Adipocyte (in vitro differentiated cells): ENCODE measurements at regions not wholly inside any gene's neighbourhood (a gene's known extent, or its start where the extent isn't known, plus 50 kb on each side); places are given as distances from the start of the nearest gene placed in this dataset.
"Not testable (repeated sequence)": the region's sequence is repeated elsewhere in the genome, so short reads cannot be mapped to it uniquely, and the experiment has no call there.

Experiments
- DNase-seq: peaks from one replicate; pipeline ENCODE4 v3.0.0-alpha.2; 2015; ENCODE audit warnings: low read depth
- H3K27me3 ChIP-seq: replicated peaks from 2 replicates; pipeline ENCODE4 v1.7.0; 2013; ENCODE audit warnings: mild to moderate bottlenecking, low read length, moderate library complexity; ENCODE audit not compliant: control insufficient read depth, insufficient read depth
- H3K36me3 ChIP-seq: 2 replicates; pipeline ENCODE4 v1.7.0; 2013; ENCODE audit warnings: low read length, mild to moderate bottlenecking, moderate library complexity; ENCODE audit not compliant: control insufficient read depth, insufficient read depth, severe bottlenecking
- H3K4me1 ChIP-seq: 2 replicates; pipeline ENCODE4 v1.7.0; 2013; ENCODE audit warnings: mild to moderate bottlenecking, low read length, moderate library complexity; ENCODE audit not compliant: control insufficient read depth, insufficient read depth
- H3K4me3 ChIP-seq: 2 replicates; pipeline ENCODE4 v1.7.0; 2013; ENCODE audit warnings: mild to moderate bottlenecking, low read length, moderate library complexity
- H3K9ac ChIP-seq: 2 replicates; pipeline ENCODE4 v1.7.0; 2013; ENCODE audit warnings: mild to moderate bottlenecking, low read length, moderate library complexity
- H3K9me3 ChIP-seq: 2 replicates; pipeline ENCODE4 v1.7.0; 2013; ENCODE audit warnings: mild to moderate bottlenecking, low read length, moderate library complexity; ENCODE audit not compliant: control insufficient read depth

DNA sequence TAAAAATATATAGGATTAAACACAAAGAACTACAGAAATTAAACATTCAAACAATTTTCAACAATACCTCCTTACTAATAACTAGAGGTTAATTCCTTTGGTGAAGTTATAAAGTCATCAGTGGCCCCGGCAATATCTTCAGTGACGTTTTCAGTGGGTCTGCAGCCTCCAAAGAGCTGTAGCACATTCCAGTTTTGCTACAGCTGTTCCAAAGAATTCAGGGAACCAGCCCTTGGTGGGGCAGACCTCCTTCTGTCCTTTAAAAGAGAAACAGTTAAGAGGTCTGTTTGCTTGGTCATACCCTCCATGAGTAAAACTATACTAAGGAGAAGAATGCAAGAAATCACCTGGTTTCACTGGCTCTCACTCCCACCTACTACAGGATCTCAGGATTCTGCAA lies 99.2 kb upstream of the ZDHHC17 start:
- Histone ChIP-seq H3K9ac (no peak overlapping the region), H3K4me3 (no peak overlapping the region)
- no peak for DNase-seq

DNA sequence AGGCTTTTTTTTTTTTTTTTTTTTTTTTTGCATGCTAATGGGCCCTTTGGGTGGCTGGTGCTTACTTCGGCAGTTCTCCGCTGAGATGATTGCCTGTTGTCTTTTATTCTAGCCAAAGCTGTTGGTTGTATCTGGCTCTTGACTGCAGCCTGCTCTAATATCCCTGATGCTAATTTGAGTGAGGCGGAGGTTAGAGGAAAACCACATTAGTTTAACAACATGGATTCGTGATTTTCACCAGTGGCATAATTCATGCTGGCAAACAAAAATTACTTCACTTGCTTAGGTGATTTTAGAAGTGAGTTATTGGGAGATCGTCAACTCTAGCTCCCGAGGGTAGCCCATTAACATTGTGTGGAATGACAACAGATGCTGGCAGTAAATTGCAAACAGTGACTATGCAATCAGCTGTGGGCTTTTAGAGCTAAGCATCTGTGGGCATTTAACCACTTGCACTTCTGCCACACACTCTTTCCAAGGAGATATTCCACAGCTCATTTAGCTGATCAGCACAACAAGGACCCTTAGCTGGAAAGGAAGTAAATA lies 97.6 kb upstream of the ZDHHC17 start:
- H3K9me3 ChIP-seq = no peaks in the 10 kb centered on the region
- H3K4me3 ChIP-seq = no peak overlapping the region
- no peak for DNase-seq
- no peak overlapping the region for H3K9ac ChIP-seq
- no peaks in the 10 kb centered on the region for H3K4me1 ChIP-seq
- no peaks in the 10 kb centered on the region for H3K36me3 ChIP-seq
- H3K27me3 ChIP-seq = no peaks in the 10 kb centered on the region

More for the DNA sequence above, 99.2 kb upstream of the ZDHHC17 start:
- no peaks in the 10 kb centered on the region for H3K9me3 ChIP-seq
- H3K4me1 ChIP-seq = no peaks in the 10 kb centered on the region
- no peaks in the 10 kb centered on the region for H3K36me3 ChIP-seq
- no peaks in the 10 kb centered on the region for H3K27me3 ChIP-seq

DNA sequence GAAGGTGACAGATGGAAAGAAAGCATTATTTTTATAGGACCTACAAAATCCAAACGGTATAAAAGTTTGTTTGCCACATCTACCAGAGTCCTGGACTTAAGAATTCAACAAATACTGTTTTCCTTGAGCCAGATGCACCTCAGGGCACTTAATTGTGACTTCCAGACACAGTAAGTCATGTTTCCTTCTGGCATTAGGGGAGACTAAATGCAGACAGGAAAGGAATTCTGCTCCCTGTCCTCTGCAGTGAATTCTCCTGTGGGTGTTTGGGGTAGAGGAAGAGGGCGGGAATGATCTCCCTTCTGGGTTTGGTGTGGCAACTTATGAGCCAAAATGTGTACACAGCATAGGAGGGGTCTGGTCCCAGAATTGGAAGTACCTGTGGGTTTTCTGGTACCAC lies 93.9 kb upstream of the ZDHHC17 start:
- DNase-seq = no peak
- Histone ChIP-seq H3K27me3 (no peaks in the 10 kb centered on the region), H3K4me1 (no peaks in the 10 kb centered on the region), H3K4me3 (no peak overlapping the region), H3K9ac (no peak overlapping the region), H3K36me3 (no peaks in the 10 kb centered on the region), H3K9me3 (no peaks in the 10 kb centered on the region)

DNA sequence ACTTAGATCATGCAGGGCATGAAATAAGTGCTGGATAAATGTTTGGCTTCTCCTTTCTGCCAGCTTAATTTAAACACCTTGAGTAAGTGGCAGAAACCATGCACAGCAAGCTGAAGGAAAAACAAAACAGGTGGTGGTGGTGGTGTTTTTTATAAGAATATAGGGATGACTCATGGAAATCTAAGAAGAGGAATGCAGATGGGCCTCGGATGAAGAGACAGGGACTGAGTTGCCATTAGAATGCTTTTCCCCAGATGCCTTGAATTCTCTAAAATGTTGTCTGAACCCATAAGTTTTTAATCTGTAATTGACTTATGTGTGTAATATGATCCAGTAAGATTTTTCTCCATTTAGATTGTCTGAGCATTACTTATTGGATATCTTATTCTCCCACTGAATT lies 93.1 kb upstream of the ZDHHC17 start:
- no peaks in the 10 kb centered on the region for H3K4me1 ChIP-seq
- no peaks in the 10 kb centered on the region for H3K36me3 ChIP-seq
- H3K4me3 ChIP-seq = no peak overlapping the region
- no peaks in the 10 kb centered on the region for H3K27me3 ChIP-seq
- H3K9me3 ChIP-seq = no peaks in the 10 kb centered on the region
- peak; percentile 64 for DNase-seq
- no peak overlapping the region for H3K9ac ChIP-seq

DNA sequence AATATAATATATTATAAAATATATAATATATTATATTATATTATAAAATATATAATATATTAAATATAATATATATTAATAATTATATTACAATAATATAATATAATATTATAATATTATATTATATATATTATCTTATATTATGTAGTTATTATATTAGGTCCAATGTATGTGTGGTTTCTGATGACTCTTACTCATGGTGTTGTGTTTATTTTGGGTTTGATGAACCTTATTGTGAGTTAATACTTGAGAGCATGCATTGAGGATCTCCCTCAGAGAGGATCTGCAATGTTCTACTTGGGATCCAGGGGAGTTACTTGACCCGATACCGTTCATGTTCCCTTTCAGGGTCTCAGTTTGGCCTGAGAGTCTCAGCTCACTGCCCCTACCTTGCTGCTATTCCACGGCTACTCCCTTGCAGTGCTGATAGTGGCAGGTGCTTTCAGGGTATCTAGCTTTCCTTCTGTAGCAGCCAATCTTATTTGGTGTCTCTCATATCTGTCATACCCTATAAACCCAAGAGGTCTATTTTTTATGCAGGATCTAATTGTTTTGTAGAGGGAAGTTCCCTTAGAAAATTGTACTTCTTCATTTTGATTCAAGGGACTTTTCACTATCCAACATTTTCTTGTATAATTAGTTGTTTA lies 89.1 kb upstream of the ZDHHC17 start:
- H3K4me1 ChIP-seq = no peaks in the 10 kb centered on the region
- H3K9ac ChIP-seq = no peak overlapping the region
- no peaks in the 10 kb centered on the region for H3K27me3 ChIP-seq
- no peaks in the 10 kb centered on the region for H3K36me3 ChIP-seq
- no peaks in the 10 kb centered on the region for H3K9me3 ChIP-seq
- no peak overlapping the region for H3K4me3 ChIP-seq
- no peak for DNase-seq

DNA sequence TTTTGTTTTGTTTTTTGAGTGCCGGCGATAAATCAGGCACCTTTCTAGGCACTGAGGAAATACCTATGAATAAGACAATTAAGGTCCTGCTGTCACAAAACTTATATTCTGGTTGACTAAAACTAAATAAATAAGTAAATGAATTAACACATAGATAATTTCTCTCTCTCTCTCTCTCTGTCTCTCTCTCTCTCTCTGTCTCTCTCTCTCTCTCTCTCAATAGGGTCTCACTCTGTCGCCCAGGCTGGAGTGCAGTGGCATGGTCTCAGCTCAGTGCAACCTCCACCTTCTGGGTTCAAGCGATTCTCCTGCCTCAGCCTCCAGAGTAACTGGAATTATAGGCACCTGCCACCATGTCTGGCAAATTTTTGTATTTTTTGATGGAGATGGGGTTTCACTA lies 87.7 kb upstream of the ZDHHC17 start:
- not testable (repeated sequence) for H3K9me3 ChIP-seq, H3K9ac ChIP-seq, H3K4me1 ChIP-seq, H3K36me3 ChIP-seq, H3K4me3 ChIP-seq, DNase-seq, H3K27me3 ChIP-seq

DNA sequence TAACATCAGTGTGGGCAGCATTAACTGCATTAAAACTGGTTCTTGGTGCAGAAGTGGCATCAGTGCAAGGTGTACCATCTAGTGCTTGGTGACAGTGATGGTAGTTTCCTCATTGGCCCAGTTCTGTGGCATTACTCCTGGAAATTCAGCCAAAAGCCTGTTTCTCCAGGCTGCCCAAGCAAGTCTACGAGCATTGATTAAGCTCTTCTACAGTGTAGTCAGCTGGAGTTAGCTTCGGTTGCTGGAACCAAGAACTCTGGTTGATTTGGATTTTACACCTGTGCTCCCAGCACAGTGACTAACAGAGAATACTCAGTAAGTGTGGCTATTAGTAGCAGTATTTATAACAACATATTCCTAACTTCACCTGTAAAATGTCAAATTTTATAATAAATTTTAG lies 84.9 kb upstream of the ZDHHC17 start:
- DNase-seq = no peak
- Histone ChIP-seq H3K27me3 (no peaks in the 10 kb centered on the region), H3K9me3 (no peaks in the 10 kb centered on the region), H3K36me3 (no peaks in the 10 kb centered on the region), H3K4me3 (no peak overlapping the region), H3K9ac (no peak overlapping the region), H3K4me1 (no peaks in the 10 kb centered on the region)

DNA sequence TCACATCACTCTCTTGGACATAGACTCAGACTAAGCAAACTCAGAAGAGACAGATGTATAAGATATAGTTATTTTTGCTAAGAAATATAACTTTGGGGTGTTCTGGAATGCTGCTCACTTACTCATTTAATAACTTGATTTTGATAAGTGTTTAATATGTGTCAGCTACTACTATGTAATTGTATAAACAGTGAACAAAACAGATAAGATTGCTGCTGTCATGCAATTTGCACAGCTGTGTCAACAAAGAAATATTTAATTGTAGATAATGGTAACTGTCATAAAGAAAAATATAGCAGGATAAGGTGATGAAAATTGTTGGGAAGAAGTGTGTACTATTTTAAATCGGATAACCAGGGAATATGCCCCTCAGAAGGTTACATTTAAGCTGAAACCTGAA lies 84.1 kb upstream of the ZDHHC17 start:
- H3K36me3 ChIP-seq = no peaks in the 10 kb centered on the region

DNA sequence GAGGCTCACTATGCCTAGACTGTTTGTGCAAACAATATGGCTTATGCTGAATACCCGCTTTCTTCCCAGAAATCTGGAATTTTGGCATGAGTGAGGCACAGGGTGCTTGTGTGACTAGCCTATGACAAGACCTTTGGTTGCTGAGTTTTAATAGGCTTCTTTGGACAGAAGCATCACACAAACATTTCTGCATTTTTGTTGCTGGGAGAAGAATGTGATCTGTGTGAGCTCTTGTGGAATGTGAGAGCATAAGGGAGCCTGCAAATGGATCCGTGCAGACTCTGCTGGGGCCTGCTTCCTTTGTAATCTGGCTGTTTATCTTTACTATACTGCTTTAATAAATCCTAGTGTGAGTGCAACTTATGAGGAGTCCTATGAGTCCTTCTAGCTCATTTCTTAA lies 83.0 kb upstream of the ZDHHC17 start:
- peak; percentile 52 for DNase-seq
- peaks cover 9% of the 10 kb centered on the region for H3K4me1 ChIP-seq
- H3K4me3 ChIP-seq = no peak overlapping the region
- no peaks in the 10 kb centered on the region for H3K27me3 ChIP-seq
- no peaks in the 10 kb centered on the region for H3K36me3 ChIP-seq
- H3K9ac ChIP-seq = no peak overlapping the region
- H3K9me3 ChIP-seq = no peaks in the 10 kb centered on the region

More for the DNA sequence above, 84.1 kb upstream of the ZDHHC17 start:
- Histone ChIP-seq H3K9me3 (no peaks in the 10 kb centered on the region), H3K4me1 (peaks cover 1% of the 10 kb centered on the region), H3K9ac (no peak overlapping the region), H3K4me3 (no peak overlapping the region), H3K27me3 (no peaks in the 10 kb centered on the region)
- DNase-seq = no peak

DNA sequence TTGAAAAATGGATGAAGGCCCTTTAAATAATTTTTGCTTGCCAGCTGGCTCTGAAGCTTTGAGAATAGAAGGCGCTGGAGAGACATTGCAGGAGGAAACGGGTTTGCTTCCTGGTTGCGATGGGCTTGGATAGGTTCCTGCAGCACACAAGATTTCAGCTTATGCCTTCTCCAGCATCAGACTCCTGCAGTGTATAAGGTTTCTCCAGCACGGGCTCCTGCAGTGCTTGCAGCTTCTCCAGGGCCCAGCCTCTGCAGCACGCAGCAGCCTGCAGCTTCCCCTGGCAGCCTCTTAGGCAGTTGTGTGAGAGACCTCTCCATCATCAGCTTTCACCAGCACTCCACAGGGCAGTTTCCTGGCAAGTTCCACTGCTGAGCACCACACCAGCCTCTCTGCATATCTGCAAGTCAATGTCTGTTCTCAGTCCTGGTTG lies 78.7 kb upstream of the ZDHHC17 start:
- H3K4me1 ChIP-seq = peaks cover 24% of the 10 kb centered on the region
- H3K9me3 ChIP-seq = no peaks in the 10 kb centered on the region
- no peaks in the 10 kb centered on the region for H3K27me3 ChIP-seq
- H3K36me3 ChIP-seq = no peaks in the 10 kb centered on the region
- DNase-seq = peak; percentile 41
- H3K4me3 ChIP-seq = peak overlapping the region; percentile 25
- peak overlapping the region; percentile 28 for H3K9ac ChIP-seq

DNA sequence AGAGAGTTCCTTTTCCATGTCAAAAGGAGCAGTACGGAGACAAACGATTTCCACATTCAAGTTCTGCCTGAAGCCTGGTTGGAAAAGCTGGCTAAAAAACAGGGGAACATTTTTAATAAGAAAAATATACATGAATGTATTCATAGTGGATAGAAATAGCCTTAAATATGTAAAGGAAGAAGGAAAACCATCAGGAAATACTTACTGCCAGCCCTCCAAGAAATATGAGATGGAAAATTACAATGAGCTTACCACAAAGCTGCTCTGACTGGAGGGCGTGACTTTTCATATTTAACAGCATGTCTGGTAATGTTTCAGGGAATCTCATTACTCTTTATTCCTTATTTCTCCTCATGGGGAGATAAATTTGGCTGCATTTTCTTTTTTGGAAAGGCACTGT lies 75.9 kb upstream of the ZDHHC17 start:
- peak overlapping the region; percentile 46 for H3K9ac ChIP-seq
- H3K9me3 ChIP-seq = no peaks in the 10 kb centered on the region
- peaks cover 38% of the 10 kb centered on the region for H3K4me1 ChIP-seq
- H3K36me3 ChIP-seq = no peaks in the 10 kb centered on the region
- H3K4me3 ChIP-seq = peak overlapping the region; percentile 62
- DNase-seq = peak; percentile 82
- no peaks in the 10 kb centered on the region for H3K27me3 ChIP-seq

DNA sequence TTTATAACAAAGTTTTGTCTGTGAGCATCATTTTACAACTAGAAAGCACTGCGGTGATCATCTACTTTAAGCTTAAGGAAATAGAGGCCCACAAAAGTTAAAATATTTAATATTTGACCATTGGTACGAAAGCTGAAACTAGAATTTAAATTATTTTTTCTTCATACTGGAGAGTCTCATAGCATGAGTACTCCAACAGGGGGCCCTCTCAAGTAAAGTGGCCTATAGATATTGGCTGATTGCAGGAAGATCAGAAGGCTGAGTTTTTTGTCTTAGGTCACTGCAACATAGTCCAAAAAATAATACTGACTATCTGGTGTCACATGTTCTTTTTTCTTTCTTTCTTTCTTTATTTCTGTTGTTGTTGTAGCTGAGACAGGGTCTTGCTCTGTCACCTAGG lies 75.3 kb upstream of the ZDHHC17 start:
- Histone ChIP-seq H3K36me3 (no peaks in the 10 kb centered on the region), H3K9ac (no peak overlapping the region), H3K9me3 (no peaks in the 10 kb centered on the region), H3K4me3 (peak overlapping the region; percentile 62), H3K27me3 (no peaks in the 10 kb centered on the region), H3K4me1 (peaks cover 38% of the 10 kb centered on the region)
- DNase-seq = no peak
